ENCODE measurements at regions not wholly inside any gene's neighbourhood (a gene's known extent, or its start where the extent isn't known, plus 50 kb on each side); places are given as distances from the start of the nearest gene placed in this dataset.
A peak's percentile ranks its signal among the peaks of the same experiment; 100 is the strongest.

- DNase-seq: no peak
These were observed 207.6 kb upstream of the LUZP2 start for GRCh38 chr11:24289301-24289700.

- no peak for DNase-seq
These were observed 202.9 kb upstream of the LUZP2 start for GRCh38 chr11:24293964-24294363.

GRCh38 chr11:24295360-24295759 lies 201.5 kb upstream of the LUZP2 start:
- no peak for DNase-seq

- no peak for DNase-seq
These were observed 199.4 kb upstream of the LUZP2 start for GRCh38 chr11:24297461-24297860.

GRCh38 chr11:24298146-24298545 lies 198.7 kb upstream of the LUZP2 start:
- no peak for DNase-seq

DNA sequence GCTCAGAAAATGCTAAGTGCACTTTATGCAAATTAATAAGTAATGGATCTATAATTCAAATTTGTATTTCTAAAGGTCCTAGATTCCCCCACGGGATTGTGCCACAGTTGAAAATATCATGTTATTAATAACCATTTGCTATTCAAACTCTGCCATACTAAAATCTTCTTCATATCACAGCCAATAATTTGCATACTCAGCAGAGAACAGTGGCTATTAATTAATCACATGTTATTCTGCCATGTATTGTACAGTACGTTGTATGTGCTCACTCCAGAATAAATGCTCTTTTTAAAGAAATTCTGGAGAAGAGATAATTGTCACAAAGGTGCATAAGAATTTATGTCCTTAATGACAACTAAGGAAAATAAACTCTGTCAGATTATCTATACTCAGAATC lies 184.9 kb upstream of the LUZP2 start:
- no peak for DNase-seq

- DNase-seq: no peak
These were observed 184.2 kb upstream of the LUZP2 start for GRCh38 chr11:24312464-24313238.

DNA sequence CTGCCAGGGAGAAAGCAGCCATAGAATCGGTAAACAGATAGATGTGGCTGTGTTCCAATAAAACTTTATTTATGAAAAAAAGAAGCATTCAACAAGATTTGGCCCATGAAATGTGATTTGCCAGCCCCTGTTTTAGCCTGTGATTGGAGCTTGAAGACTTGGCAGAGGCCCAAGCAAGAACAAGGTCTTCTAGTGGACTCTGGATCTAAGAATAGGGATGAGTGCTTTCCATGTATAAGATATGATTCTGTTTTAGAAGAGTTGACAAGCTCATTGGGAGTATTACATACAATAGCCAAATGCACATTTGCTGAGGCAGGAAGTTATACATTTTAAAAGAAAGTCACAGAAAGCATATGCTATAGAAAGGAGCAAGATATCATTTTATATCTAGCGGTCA lies 175.6 kb upstream of the LUZP2 start:
- no peak for DNase-seq

GRCh38 chr11:24324211-24324610 lies 172.6 kb upstream of the LUZP2 start:
- no peak for DNase-seq

GRCh38 chr11:24344222-24344621 lies 152.6 kb upstream of the LUZP2 start:
- no peak for DNase-seq

DNA sequence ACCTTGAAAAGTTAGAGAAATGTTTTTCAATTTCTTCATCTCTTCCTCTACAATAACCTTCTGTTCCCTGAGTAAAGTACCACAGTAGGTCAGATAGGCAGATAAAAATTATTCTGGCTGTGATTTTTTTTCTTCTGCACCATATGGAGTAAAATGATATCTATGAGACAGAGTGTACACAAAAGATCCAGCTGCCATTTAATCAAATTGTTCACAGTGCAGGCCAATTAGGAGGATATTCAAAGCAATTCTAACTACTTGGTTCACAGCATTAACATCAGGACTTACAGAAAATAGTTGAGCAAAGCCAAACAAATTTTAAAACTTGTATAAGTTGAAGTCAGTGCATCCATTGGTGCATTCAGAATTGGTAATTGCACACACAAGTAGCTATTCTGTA lies 147.9 kb upstream of the LUZP2 start:
- DNase-seq: no peak

DNA sequence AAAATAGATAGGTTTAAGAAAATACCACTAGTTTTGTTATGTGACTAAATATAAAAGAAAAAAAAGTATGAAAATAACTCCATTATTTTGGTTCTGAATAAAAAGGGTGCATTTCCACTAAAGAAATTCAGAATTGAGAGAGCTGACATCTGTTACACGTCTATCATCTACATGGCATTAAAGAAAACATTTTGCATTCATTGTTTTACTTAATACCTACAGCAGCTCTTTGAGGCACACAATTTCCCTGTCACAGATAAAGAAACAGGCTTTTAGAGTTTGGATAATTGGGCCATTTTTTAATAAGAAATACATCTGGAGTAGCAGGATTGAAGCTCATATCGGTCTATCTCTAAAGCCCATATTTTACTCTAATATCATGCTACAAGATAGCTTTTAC lies 145.7 kb upstream of the LUZP2 start:
- DNase-seq: no peak

DNA sequence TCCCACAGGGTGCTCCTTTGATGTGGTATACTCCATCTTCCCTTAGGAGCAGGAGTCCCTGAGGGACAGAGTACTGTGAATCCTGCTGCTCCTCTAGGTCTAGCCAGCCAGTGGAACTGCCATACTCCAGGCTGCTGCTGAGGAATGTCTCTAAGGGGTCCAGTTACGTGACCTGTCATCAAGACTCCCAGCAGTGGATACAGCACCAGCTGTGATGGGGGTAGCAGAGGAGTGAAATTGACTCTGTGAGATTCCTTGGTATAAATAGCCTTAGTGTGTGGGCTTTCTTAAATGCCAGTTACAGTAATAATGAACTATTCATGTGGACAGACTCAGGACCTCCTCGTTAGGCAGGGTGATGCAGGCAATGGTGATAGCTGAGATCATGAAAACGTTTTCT lies 140.4 kb upstream of the LUZP2 start:
- DNase-seq: no peak

- DNase-seq: no peak
These were observed 139.0 kb upstream of the LUZP2 start for GRCh38 chr11:24357620-24358410.

- DNase-seq: no peak
These were observed 124.4 kb upstream of the LUZP2 start for GRCh38 chr11:24372491-24372890.

DNA sequence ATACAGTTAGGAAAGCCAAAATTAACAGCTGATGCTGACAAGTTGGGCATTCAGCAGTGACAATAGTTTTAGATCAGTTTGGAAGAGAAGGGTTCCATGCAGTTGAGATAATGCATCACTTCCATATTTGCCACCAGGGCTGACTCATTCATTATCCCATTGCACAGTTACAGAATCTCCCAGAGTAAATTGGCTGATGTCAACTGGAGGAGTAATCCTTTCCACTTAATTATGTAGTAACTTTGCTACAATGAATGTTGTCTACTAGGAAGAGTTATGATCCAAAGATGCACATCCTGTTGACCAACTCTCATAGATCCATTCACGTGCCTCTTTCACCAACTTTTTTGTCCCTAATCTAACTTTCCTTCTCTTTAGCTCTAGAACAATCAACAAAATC lies 123.3 kb upstream of the LUZP2 start:
- no peak for DNase-seq

DNA sequence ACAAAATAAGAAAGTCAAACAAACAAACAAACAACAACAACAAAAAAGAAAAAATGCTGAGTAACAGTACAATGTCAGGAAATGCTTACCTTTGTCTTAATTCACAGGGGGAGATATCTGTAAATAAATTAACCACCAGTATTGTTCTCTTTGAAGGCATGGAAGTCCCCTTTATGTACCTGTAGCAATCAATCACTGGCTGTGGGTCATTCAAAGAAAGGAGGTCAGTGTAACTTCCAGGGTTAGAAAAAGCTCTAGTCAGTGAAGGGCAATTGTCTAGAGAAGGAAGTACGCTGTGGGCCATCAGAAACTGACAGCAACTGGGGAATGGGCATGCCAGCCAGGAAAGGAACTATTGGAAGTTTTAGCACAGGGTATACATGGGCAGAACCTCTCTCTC lies 121.5 kb upstream of the LUZP2 start:
- no peak for DNase-seq

DNA sequence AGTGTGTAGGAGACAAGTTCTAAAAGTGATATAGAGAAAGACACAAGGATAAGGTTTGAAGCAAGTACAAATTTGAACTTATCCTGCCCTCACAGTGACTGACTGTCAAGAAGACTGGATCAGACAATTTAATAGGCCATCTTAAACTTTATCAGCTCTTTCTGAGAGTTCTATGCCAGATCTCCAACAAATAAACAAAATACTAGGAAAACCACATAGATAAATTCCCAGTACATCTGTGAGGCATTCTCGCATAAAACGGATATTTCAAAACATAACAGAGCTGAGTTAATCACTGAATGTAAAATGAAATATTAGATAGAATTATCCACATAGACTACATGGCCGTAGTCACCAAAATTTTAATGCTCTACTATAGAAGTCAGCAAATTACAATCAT lies 120.9 kb upstream of the LUZP2 start:
- no peak for DNase-seq

GRCh38 chr11:24383137-24383536 lies 113.7 kb upstream of the LUZP2 start:
- no peak for DNase-seq

- DNase-seq: no peak
These were observed 112.6 kb upstream of the LUZP2 start for GRCh38 chr11:24384240-24384639.

DNA sequence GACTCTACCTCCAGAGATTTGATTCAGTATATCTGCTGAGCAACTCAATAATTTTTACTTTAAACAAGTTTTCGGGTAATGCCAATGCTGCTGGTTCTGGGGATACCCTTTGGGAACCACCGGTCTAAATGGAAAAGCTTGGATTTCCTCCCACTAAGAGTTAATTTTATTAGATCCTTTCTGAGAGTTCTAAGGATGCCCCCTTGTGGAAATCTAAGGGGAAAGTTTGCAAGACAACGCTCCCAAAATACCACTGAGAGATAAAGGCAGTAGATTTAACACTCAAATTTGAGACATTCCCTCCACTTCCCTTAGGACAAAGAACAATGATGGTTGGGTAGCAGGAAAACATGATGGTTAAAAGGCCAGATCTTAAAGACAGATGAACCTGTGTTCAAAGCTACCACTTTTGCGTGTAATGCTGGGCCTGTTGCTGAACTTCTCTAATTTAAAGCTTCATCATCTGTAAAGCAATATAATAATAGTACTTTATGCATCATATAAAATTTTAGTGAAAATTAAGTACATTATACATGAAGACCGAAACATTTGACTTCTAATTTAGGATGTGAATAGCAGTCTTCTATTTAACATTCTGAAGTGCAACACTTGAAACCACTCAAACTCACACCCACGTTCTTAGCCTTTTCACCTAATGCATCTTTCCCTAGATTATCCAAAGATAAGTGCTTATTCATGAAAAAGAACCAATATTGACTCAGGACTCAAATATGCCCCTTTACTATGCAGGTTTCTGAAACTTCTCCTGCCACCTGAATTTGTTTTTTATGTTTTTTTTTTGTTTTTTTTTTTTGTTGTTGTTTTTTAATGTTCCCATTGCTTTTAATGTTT lies 110.1 kb upstream of the LUZP2 start:
- DNase-seq: peak; percentile 19

GRCh38 chr11:24389575-24389974 lies 107.3 kb upstream of the LUZP2 start:
- DNase-seq: peak; percentile 5

DNA sequence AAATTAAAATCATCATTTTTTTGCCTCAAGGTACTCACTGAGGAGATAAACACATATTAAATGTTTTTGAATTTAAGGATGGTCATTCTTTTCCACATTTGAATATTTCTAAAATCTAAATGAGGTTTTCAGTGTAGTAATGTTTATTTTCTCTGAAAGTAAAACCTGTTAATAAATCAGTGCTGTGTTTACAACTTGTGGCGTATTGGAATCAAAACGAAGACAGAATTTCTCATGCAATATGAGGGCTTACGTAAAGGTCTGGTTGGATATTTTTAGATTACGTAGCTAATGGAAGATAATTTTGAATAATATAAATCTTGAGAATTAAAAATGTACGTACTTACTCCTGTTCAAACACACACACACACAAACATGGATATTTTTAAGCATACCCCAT lies 106.8 kb upstream of the LUZP2 start:
- DNase-seq: no peak

All from left kidney (tissue), 1 donor.